ENCODE measurements at regions not wholly inside any gene's neighbourhood (a gene's known extent, or its start where the extent isn't known, plus 50 kb on each side); places are given as distances from the start of the nearest gene placed in this dataset.
A peak's percentile ranks its signal among the peaks of the same experiment; 100 is the strongest.

DNA sequence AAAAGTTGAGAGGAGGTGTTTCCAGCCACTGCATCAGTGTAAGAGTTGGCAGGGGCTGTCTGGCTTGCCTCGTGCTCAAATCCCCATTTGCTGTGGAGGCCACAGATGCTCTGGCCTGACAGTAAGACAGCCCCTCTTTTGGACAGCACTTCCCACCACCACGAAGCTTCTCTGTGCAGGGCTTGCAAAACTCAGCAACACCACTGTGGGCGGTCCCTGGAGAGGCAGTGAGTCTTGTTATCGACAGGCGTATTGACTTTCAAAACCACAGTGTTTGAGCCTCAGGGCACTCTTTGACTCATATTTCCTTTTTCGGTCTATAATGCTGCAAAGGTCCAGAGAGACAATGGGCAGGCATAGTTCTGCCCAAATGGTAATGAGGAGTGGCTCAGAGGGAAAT, 539.5 kb downstream of the EBF1 start:
- peak; percentile 83 for DNase-seq
- Histone ChIP-seq H3K9me3 (ENCODE audit: low read length) (no peaks in the 10 kb centered on the region), H3K27me3 (ENCODE audit: low read length) (no peaks in the 10 kb centered on the region), H3K9me2 (replicated peaks; ENCODE audit: low read length) (no peaks in the 10 kb centered on the region), H3K36me3 (ENCODE audit: low read depth, low read length) (no peaks in the 10 kb centered on the region), H4K20me1 (ENCODE audit: low read length) (no peaks in the 10 kb centered on the region), H3K27ac (ENCODE audit: low read length) (no peak overlapping the region), H3F3A (ENCODE audit: low read length, unreplicated experiment) (no peaks in the 10 kb centered on the region), H3K4me1 (ENCODE audit: insufficient read depth, low read length) (peaks cover 12% of the 10 kb centered on the region), H2AFZ (ENCODE audit: low read length) (no peak overlapping the region), H3K9ac (ENCODE audit: low read length) (no peak overlapping the region), H3K4me2 (ENCODE audit: low read length) (0 out of 2 replicates have a peak overlapping the region, but pooled peaks have one; percentile 37), H3K79me2 (ENCODE audit: low read length) (no peaks in the 10 kb centered on the region), H3K4me3 (ENCODE audit: low read length) (no peak overlapping the region)
- intact Hi-C loops (cut with micrococcal nuclease): no loop called here
- ATAC-seq: peak; percentile 27
- CTCF ChIA-PET: no interaction called here
- POLR2A ChIA-PET (ENCODE audit: unreplicated experiment): no interaction called here
- TF ChIP-seq, protein P1, sequence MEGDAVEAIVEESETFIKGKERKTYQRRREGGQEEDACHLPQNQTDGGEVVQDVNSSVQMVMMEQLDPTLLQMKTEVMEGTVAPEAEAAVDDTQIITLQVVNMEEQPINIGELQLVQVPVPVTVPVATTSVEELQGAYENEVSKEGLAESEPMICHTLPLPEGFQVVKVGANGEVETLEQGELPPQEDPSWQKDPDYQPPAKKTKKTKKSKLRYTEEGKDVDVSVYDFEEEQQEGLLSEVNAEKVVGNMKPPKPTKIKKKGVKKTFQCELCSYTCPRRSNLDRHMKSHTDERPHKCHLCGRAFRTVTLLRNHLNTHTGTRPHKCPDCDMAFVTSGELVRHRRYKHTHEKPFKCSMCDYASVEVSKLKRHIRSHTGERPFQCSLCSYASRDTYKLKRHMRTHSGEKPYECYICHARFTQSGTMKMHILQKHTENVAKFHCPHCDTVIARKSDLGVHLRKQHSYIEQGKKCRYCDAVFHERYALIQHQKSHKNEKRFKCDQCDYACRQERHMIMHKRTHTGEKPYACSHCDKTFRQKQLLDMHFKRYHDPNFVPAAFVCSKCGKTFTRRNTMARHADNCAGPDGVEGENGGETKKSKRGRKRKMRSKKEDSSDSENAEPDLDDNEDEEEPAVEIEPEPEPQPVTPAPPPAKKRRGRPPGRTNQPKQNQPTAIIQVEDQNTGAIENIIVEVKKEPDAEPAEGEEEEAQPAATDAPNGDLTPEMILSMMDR (conservative IDR thresholded peaks at IDR 0.05; ENCODE audit: low read depth, low read length): no peak
- TF ChIP-seq EZH2 (IDR thresholded peaks at IDR 0.05; ENCODE audit: low read length, unreplicated experiment) (no peak), EZH2phosphoT487 (IDR thresholded peaks at IDR 0.05; ENCODE audit: borderline replicate concordance, low read length) (no peak)
- BruUV-seq (replicated peaks): no TSS peak

DNA sequence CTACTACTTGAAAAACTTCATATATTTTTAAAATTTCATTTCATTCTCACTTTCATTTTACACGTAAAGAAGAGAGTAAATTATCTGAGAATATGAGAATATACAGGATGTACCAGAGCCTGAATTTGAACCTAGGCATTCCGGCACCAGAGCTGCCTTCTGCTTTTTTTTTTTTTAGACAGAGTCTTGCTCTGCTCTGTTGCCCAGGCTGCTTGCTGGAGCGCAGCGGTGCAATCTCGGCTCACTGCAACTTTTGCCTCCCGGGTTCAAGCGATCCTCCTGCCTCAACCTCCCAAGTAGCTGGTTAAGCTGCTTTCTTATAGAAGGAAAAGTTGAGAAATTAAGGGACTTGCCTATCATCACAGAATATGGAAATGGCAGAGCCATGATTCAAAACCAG, 540.1 kb downstream of the EBF1 start:
- intact Hi-C loops (cut with micrococcal nuclease): no loop called here
- no peak overlapping the region for H3K9ac ChIP-seq (ENCODE audit: low read length)
- no peak overlapping the region for H3K27ac ChIP-seq (ENCODE audit: low read length)
- H4K20me1 ChIP-seq (ENCODE audit: low read length): no peaks in the 10 kb centered on the region
- ChIA-PET POLR2A (ENCODE audit: unreplicated experiment) (no interaction called here), CTCF (no interaction called here)
- H3K4me3 ChIP-seq (ENCODE audit: low read length): no peak overlapping the region
- H3K36me3 ChIP-seq (ENCODE audit: low read depth, low read length): no peaks in the 10 kb centered on the region
- DNase-seq (no peak), ATAC-seq (no peak)
- BruUV-seq (replicated peaks): no TSS peak
- no peaks in the 10 kb centered on the region for H3K9me3 ChIP-seq (ENCODE audit: low read length)
- no peak overlapping the region for H3K4me2 ChIP-seq (ENCODE audit: low read length)
- H3K9me2 ChIP-seq (replicated peaks; ENCODE audit: low read length): no peaks in the 10 kb centered on the region
- no peaks in the 10 kb centered on the region for H3F3A ChIP-seq (ENCODE audit: low read length, unreplicated experiment)
- peaks cover 12% of the 10 kb centered on the region for H3K4me1 ChIP-seq (ENCODE audit: insufficient read depth, low read length)
- H2AFZ ChIP-seq (ENCODE audit: low read length): no peak overlapping the region
- no peaks in the 10 kb centered on the region for H3K79me2 ChIP-seq (ENCODE audit: low read length)
- TF ChIP-seq EZH2 (IDR thresholded peaks at IDR 0.05; ENCODE audit: low read length, unreplicated experiment) (no peak), EZH2phosphoT487 (IDR thresholded peaks at IDR 0.05; ENCODE audit: borderline replicate concordance, low read length) (no peak)
- TF ChIP-seq, protein P1 (conservative IDR thresholded peaks at IDR 0.05; ENCODE audit: low read depth, low read length): no peak
- H3K27me3 ChIP-seq (ENCODE audit: low read length): no peaks in the 10 kb centered on the region

DNA sequence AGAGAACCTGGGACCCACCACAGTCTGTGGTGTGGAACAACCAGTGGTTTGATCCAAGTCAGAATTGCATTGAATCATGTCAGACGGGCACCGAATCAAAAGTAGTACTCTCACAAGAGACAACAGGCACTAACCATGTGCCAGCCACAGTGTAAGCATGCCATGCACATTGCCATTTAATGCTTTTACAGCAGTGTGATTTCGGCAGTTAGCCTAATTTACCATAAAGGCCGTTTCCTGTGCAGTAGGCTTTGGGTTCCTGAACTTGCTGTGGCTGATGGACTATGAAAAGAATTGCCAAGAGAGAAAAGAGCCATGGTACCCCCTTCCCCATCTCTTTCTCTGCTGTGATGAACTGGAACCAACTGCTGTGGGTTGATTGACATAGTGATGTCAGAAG, 540.6 kb downstream of the EBF1 start:
- no peaks in the 10 kb centered on the region for H3K27me3 ChIP-seq (ENCODE audit: low read length)
- intact Hi-C loops (cut with micrococcal nuclease): no loop called here
- H3K79me2 ChIP-seq (ENCODE audit: low read length): no peaks in the 10 kb centered on the region
- TF ChIP-seq EZH2phosphoT487 (IDR thresholded peaks at IDR 0.05; ENCODE audit: borderline replicate concordance, low read length) (no peak), EZH2 (IDR thresholded peaks at IDR 0.05; ENCODE audit: low read length, unreplicated experiment) (no peak)
- TF ChIP-seq, protein P1 (conservative IDR thresholded peaks at IDR 0.05; ENCODE audit: low read depth, low read length): no peak
- H4K20me1 ChIP-seq (ENCODE audit: low read length): no peaks in the 10 kb centered on the region
- ChIA-PET CTCF (no interaction called here), POLR2A (ENCODE audit: unreplicated experiment) (no interaction called here)
- no peak overlapping the region for H3K4me3 ChIP-seq (ENCODE audit: low read length)
- no TSS peak for BruUV-seq (replicated peaks)
- no peaks in the 10 kb centered on the region for H3K9me3 ChIP-seq (ENCODE audit: low read length)
- H3K36me3 ChIP-seq (ENCODE audit: low read depth, low read length): no peaks in the 10 kb centered on the region
- ATAC-seq: no peak
- H3F3A ChIP-seq (ENCODE audit: low read length, unreplicated experiment): no peaks in the 10 kb centered on the region
- no peak overlapping the region for H3K27ac ChIP-seq (ENCODE audit: low read length)
- peaks cover 12% of the 10 kb centered on the region for H3K4me1 ChIP-seq (ENCODE audit: insufficient read depth, low read length)
- H3K9me2 ChIP-seq (replicated peaks; ENCODE audit: low read length): no peaks in the 10 kb centered on the region
- no peak for DNase-seq
- H3K4me2 ChIP-seq (ENCODE audit: low read length): no peak overlapping the region
- no peak overlapping the region for H2AFZ ChIP-seq (ENCODE audit: low read length)
- no peak overlapping the region for H3K9ac ChIP-seq (ENCODE audit: low read length)

All from PC-3 (cell line).